IMR-90 (cell line): ENCODE measurements at regions not wholly inside any gene's neighbourhood (a gene's known extent, or its start where the extent isn't known, plus 50 kb on each side); places are given as distances from the start of the nearest gene placed in this dataset.

ENCODE experiments used
- ATAC-seq: fragments of 200-7000 bp; cut with Tn5 transposase; 2 replicates; pipeline ENCODE4 v1.9.1; 2020; ENCODE audit warnings: low read depth, mild to moderate bottlenecking, moderate library complexity
- BruUV-seq: library from RNA; stranded (reverse); fragments of 400-500 nt; replicated peaks from 2 replicates; lab custom pipeline; 2021; lab: Mats Ljungman, UMichigan
- CTCF ChIA-PET: fragments of 300-600 bp; formaldehyde crosslinking; extraction: SDS; loops from one replicate; lab custom pipeline; 2021; ENCODE audit warnings: antibody characterized with exemption; lab: Yijun Ruan, JAX
- POLR2A ChIA-PET: fragments of 300-600 bp; sonication (Branson Sonifier 250); formaldehyde crosslinking; loops from one replicate; lab custom pipeline; 2022; ENCODE audit warnings: antibody characterized with exemption; ENCODE audit not compliant: unreplicated experiment; lab: Charles Lee
- DNase-seq: peaks from one replicate; pipeline ENCODE4 v3.0.0; 2013
- H2AFZ ChIP-seq: replicated peaks from 2 replicates; pipeline ENCODE3; 2013; ENCODE audit warnings: low read length, mild to moderate bottlenecking; ENCODE audit not compliant: poor library complexity
- H2AK5ac ChIP-seq: 2 replicates; pipeline ENCODE4 v1.6.1; 2013; ENCODE audit warnings: low read depth, low read length, inconsistent platforms
- H2AK9ac ChIP-seq: replicated peaks from 2 replicates; pipeline ENCODE3; 2013; ENCODE audit warnings: mild to moderate bottlenecking, low read depth, low read length, moderate library complexity; ENCODE audit not compliant: poor library complexity
- H2BK120ac ChIP-seq: 2 replicates; pipeline ENCODE4 v1.6.1; 2013; ENCODE audit warnings: low read depth, low read length, inconsistent platforms
- H2BK15ac ChIP-seq: 3 replicates; pipeline ENCODE4 v1.6.1; 2013; ENCODE audit warnings: low read depth, low read length, inconsistent platforms
- H2BK20ac ChIP-seq: 2 replicates; pipeline ENCODE4 v1.6.1; 2013; ENCODE audit warnings: low read depth, mild to moderate bottlenecking, inconsistent platforms, low read length, moderate library complexity
- H2BK5ac ChIP-seq: 2 replicates; pipeline ENCODE4 v1.6.1; 2013; ENCODE audit warnings: mild to moderate bottlenecking, low read depth, low read length, inconsistent platforms; ENCODE audit not compliant: poor library complexity, severe bottlenecking
- H3K14ac ChIP-seq: replicated peaks from 2 replicates; pipeline ENCODE4 v1.6.1; 2013; ENCODE audit warnings: low read depth, low read length, inconsistent platforms
- H3K18ac ChIP-seq: 2 replicates; pipeline ENCODE4 v1.6.1; 2013; ENCODE audit warnings: low read depth, low read length, control low read depth
- H3K23ac ChIP-seq: 2 replicates; pipeline ENCODE4 v1.6.1; 2013; ENCODE audit warnings: low read depth, low read length, inconsistent platforms
- H3K27ac ChIP-seq: 2 replicates; pipeline ENCODE4 v1.5.1; 2013; ENCODE audit warnings: mild to moderate bottlenecking, control low read depth, low read length; ENCODE audit not compliant: insufficient read depth
- H3K27me3 ChIP-seq: 2 replicates; pipeline ENCODE4 v1.6.1; 2013; ENCODE audit warnings: low read length; ENCODE audit not compliant: control insufficient read depth, insufficient read depth
- H3K36me3 ChIP-seq: 2 replicates; pipeline ENCODE4 v1.6.1; 2013; ENCODE audit warnings: low read length, mixed read lengths; ENCODE audit not compliant: control insufficient read depth, insufficient read depth
- H3K4ac ChIP-seq: 2 replicates; pipeline ENCODE4 v1.6.1; 2013; ENCODE audit warnings: low read depth, low read length, inconsistent platforms
- H3K4me1 ChIP-seq: 2 replicates; pipeline ENCODE4 v1.6.1; 2013; ENCODE audit warnings: low read length, mixed read lengths; ENCODE audit not compliant: control insufficient read depth, insufficient read depth
- H3K4me2 ChIP-seq: 2 replicates; pipeline ENCODE4 v1.6.1; 2013; ENCODE audit warnings: low read depth, mild to moderate bottlenecking, control low read depth, low read length, moderate library complexity
- H3K4me3 ChIP-seq: 2 replicates; pipeline ENCODE4 v1.5.1; 2013; ENCODE audit warnings: low read depth, mild to moderate bottlenecking, control low read depth, low read length, moderate library complexity; ENCODE audit not compliant: insufficient read depth
- H3K56ac ChIP-seq: 2 replicates; pipeline ENCODE4 v1.6.1; 2013; ENCODE audit warnings: low read length, inconsistent platforms; ENCODE audit not compliant: insufficient read depth; ENCODE audit errors: extremely low read depth
- H3K79me1 ChIP-seq, 2 experiments: 2 replicates each; pipeline ENCODE4 v1.6.1; 2013; ENCODE audit warnings: low read length in 2 of 2, inconsistent platforms in 1 of 2, low read depth in 1 of 2
- H3K9ac ChIP-seq: 2 replicates; pipeline ENCODE4 v1.6.1; 2013; ENCODE audit warnings: low read depth, low read length, control low read depth
- H3K9me1 ChIP-seq: 2 replicates; pipeline ENCODE4 v1.6.1; 2013; ENCODE audit warnings: low read length, inconsistent platforms; ENCODE audit not compliant: insufficient read depth
- H3K9me3 ChIP-seq: 2 replicates; pipeline ENCODE4 v1.6.1; 2013; ENCODE audit warnings: low read length; ENCODE audit not compliant: control insufficient read depth, insufficient read depth
- H4K20me1 ChIP-seq: 2 replicates; pipeline ENCODE4 v1.6.1; 2013; ENCODE audit warnings: low read length, inconsistent platforms; ENCODE audit not compliant: insufficient read depth
- H4K5ac ChIP-seq: 2 replicates; pipeline ENCODE4 v1.6.1; 2013; ENCODE audit warnings: mild to moderate bottlenecking, low read depth, low read length, control low read depth
- H4K8ac ChIP-seq, 2 experiments: 2 replicates each; pipeline ENCODE4 v1.6.1; 2013; ENCODE audit warnings: low read depth in 2 of 2, low read length in 2 of 2, control low read depth in 1 of 2, inconsistent platforms in 1 of 2
- H4K91ac ChIP-seq: 2 replicates; pipeline ENCODE4 v1.6.1; 2013; ENCODE audit warnings: low read depth, low read length, inconsistent platforms; ENCODE audit not compliant: insufficient read depth
- NFE2L2 ChIP-seq: fragments of 150-350 bp; IDR thresholded peaks from 2 replicates; pipeline ENCODE4 v1.6.1; 2016; ENCODE audit warnings: low read depth, mild to moderate bottlenecking, low read length
- RCOR1 ChIP-seq: IDR thresholded peaks from 2 replicates; pipeline ENCODE4 v1.6.1; 2012; ENCODE audit warnings: mild to moderate bottlenecking, low read length, improper control_type of control experiment; ENCODE audit not compliant: insufficient replicate concordance
- RFX5 ChIP-seq: IDR thresholded peaks from 2 replicates; pipeline ENCODE4 v1.8.0; 2012; ENCODE audit warnings: low read depth, mild to moderate bottlenecking, low read length, moderate library complexity
- USF2 ChIP-seq: fragments of 150-350 bp; IDR thresholded peaks from 2 replicates; pipeline ENCODE4 v1.6.1; 2017; ENCODE audit warnings: mild to moderate bottlenecking, antibody characterized with exemption, low read length, low read depth
- WGBS, 2 experiments: methylation state at CpG; one replicate each; pipeline versions ENCODE4 v1.1.5 to v1.1.7; 2013; ENCODE audit warnings: missing lambda C conversion rate in 2 of 2; ENCODE audit not compliant: insufficient read length in 1 of 2; ENCODE audit errors: extremely low coverage in 2 of 2; 5-methylcytosine and 5-hydroxymethylcytosine counted together
- dilution Hi-C: fragments of 300-500 bp; cut with HindIII; formaldehyde crosslinking; loops from one replicate; pipeline ENCODE4 v1.14.3; 2018; ENCODE audit warnings: low sequenced_read_pairs; ENCODE audit not compliant: unreplicated experiment
- in situ Hi-C: fragments of 300-500 bp; cut with MboI; formaldehyde crosslinking; loops from 3 replicates; pipeline ENCODE4 v1.14.3; 2019; ENCODE audit warnings: low sequenced_read_pairs, inconsistent platforms, mixed read lengths
- intact Hi-C: fragments of 100-400 bp; cut with micrococcal nuclease; formaldehyde crosslinking; loops from 2 replicates; pipeline ENCODE4 v1.10.0; 2022

- in situ Hi-C loops (no loop called here), dilution Hi-C loops (no loop called here), intact Hi-C loops (no loop called here)
- no peaks in the 10 kb centered on the region for H3K36me3 ChIP-seq
- H3K4me3 ChIP-seq, result no peak overlapping the region
- ChIA-PET POLR2A (no interaction called here), CTCF (interaction anchor here (5.9 kb wide), 1 partner anchor 9 kb away, joined by 32 read pairs; no protein-coding TSS in a partner anchor)
- H3K4me1 ChIP-seq, result no peaks in the 10 kb centered on the region
- H3K56ac ChIP-seq, result no peak overlapping the region
- no peak overlapping the region for H2AFZ ChIP-seq
- no peaks in the 10 kb centered on the region for H3K27me3 ChIP-seq
- no peak overlapping the region for H2BK120ac ChIP-seq
- H2BK15ac ChIP-seq, result no peak overlapping the region
- H2BK20ac ChIP-seq, result no peak overlapping the region
- H3K9me3 ChIP-seq, result no peaks in the 10 kb centered on the region
- H3K79me1 ChIP-seq, result no peaks in the 10 kb centered on the region
- H3K27ac ChIP-seq, result no peak overlapping the region
- DNase-seq (no peak), ATAC-seq (no peak)
- no peak overlapping the region for H3K4ac ChIP-seq
- H4K8ac ChIP-seq, result no peak overlapping the region
- H2AK5ac ChIP-seq, result no peak overlapping the region
- no peak overlapping the region for H3K18ac ChIP-seq
- no peak overlapping the region for H3K14ac ChIP-seq
- H2BK5ac ChIP-seq, result no peak overlapping the region
- no peak overlapping the region for H3K23ac ChIP-seq
- H4K91ac ChIP-seq, result no peak overlapping the region
- H3K9me1 ChIP-seq, result no peaks in the 10 kb centered on the region
- no TSS peak for BruUV-seq
- H4K20me1 ChIP-seq, result no peaks in the 10 kb centered on the region
- H4K5ac ChIP-seq, result no peak overlapping the region
- TF ChIP-seq USF2, result no peak
- no peak for TF ChIP-seq RCOR1
- TF ChIP-seq NFE2L2, result no peak
- no peak for TF ChIP-seq RFX5
- no peak overlapping the region for H2AK9ac ChIP-seq
- no CpG with 5 or more reads among the region's 1 CpG for WGBS, 2 experiments
- H3K4me2 ChIP-seq, result no peak overlapping the region
- H3K9ac ChIP-seq, result no peak overlapping the region
Measured at GRCh38 chr5:158066076-158066475, 207.1 kb upstream of the CLINT1 start.
